GM12878 (cell line): ENCODE measurements at regions not wholly inside any gene's neighbourhood (a gene's known extent, or its start where the extent isn't known, plus 50 kb on each side); places are given as distances from the start of the nearest gene placed in this dataset.

Experiments used
- ATAC-seq: fragments of 200-7000 bp; cut with Tn5 transposase; 3 replicates; pipeline ENCODE4 v1.9.1; 2020; ENCODE audit warnings: mild to moderate bottlenecking, moderate library complexity
- BruUV-seq: library from RNA; stranded (reverse); fragments of 400-500 nt; replicated peaks from 2 replicates; lab custom pipeline; 2021; lab: Mats Ljungman, UMichigan
- CTCF ChIA-PET: fragments of 300-600 bp; sonication (Branson Sonifier 250); formaldehyde crosslinking; extraction: SDS; loops from one replicate; lab custom pipeline; 2021; ENCODE audit warnings: inconsistent platforms; lab: Yijun Ruan, JAX
- POLR2A ChIA-PET: fragments of 350-600 bp; formaldehyde crosslinking; extraction: SDS; loops from one replicate; lab custom pipeline; 2021; ENCODE audit warnings: inconsistent platforms; lab: Charles Lee
- RAD21 ChIA-PET: fragments of 300-600 bp; sonication (Branson Sonifier 250); formaldehyde crosslinking; loops from one replicate; lab custom pipeline; 2023; ENCODE audit warnings: antibody characterized with exemption; ENCODE audit not compliant: unreplicated experiment; lab: Charles Lee
- SMC1A ChIA-PET: fragments of 300-600 bp; sonication (Branson Sonifier 250); formaldehyde crosslinking; loops from one replicate; lab custom pipeline; 2023; ENCODE audit not compliant: unreplicated experiment, uncharacterized antibody; lab: Charles Lee
- DNase-seq: peaks from one replicate; pipeline ENCODE4 v3.0.0-alpha.2; 2011; ENCODE audit warnings: low read depth, low spot score
- FAIRE-seq: peaks from 3 replicates; lab custom pipeline; 2011; peaks lifted over from hg19 to GRCh38; lab: Jason Lieb, UNC
- H2AFZ ChIP-seq: 2 replicates; pipeline ENCODE4 v1.6.0; 2011; ENCODE audit warnings: low read depth, low read length, control low read depth; ENCODE audit not compliant: control insufficient read depth
- H3K27ac ChIP-seq: 2 replicates; pipeline ENCODE4 v1.5.1; 2011; ENCODE audit warnings: control low read depth; ENCODE audit not compliant: control insufficient read depth, insufficient read depth
- H3K27me3 ChIP-seq, 2 experiments: replicated peaks in 1 of 2; 2 replicates each; pipeline versions ENCODE4 v1.6.0 to v1.6.1; 2011; ENCODE audit warnings: low read length in 1 of 2; ENCODE audit not compliant: control insufficient read depth in 2 of 2, insufficient read depth in 2 of 2
- H3K36me3 ChIP-seq, 2 experiments: 2 replicates each; pipeline ENCODE4 v1.5.1; 2011; ENCODE audit warnings: low read length in 1 of 2; ENCODE audit not compliant: control insufficient read depth in 2 of 2, insufficient read depth in 2 of 2
- H3K4me1 ChIP-seq: 2 replicates; pipeline ENCODE4 v1.6.1; 2011; ENCODE audit warnings: mild to moderate bottlenecking, low read length, moderate library complexity, mixed read lengths; ENCODE audit not compliant: control insufficient read depth, insufficient read depth
- H3K4me2 ChIP-seq: 2 replicates; pipeline ENCODE4 v1.6.0; 2011; ENCODE audit warnings: control low read depth; ENCODE audit not compliant: control insufficient read depth, insufficient read depth
- H3K4me3 ChIP-seq: fragments of 200-600 bp; sonication (generic); 2 replicates; pipeline ENCODE4 v1.5.1; 2016
- H3K79me2 ChIP-seq: 2 replicates; pipeline ENCODE4 v1.6.0; 2011; ENCODE audit warnings: low read length; ENCODE audit not compliant: control insufficient read depth, insufficient read depth
- H3K9ac ChIP-seq: 2 replicates; pipeline ENCODE4 v1.8.0; 2011; ENCODE audit warnings: low read length, control low read depth, mixed read lengths; ENCODE audit not compliant: control insufficient read depth, insufficient read depth
- H3K9me3 ChIP-seq: replicated peaks from 3 replicates; pipeline ENCODE4 v1.5.1; 2011; ENCODE audit warnings: mild to moderate bottlenecking, low read length; ENCODE audit not compliant: control insufficient read depth, insufficient read depth
- H4K20me1 ChIP-seq: 2 replicates; pipeline ENCODE4 v1.6.0; 2011; ENCODE audit not compliant: control insufficient read depth, insufficient read depth
- BACH1 ChIP-seq: fragments of 450-650 bp; IDR thresholded peaks from 2 replicates; pipeline ENCODE4 v1.6.1; 2017; ENCODE audit warnings: mild to moderate bottlenecking, borderline replicate concordance
- BHLHE40 ChIP-seq, 2 experiments: fragments of 450-650 bp in 1 of 2; IDR thresholded peaks; 2 replicates each; pipeline ENCODE4 v1.6.1; 2011 to 2017; ENCODE audit warnings: low read depth in 2 of 2, borderline replicate concordance in 1 of 2, improper control_type of control experiment in 1 of 2, low read length in 1 of 2, mild to moderate bottlenecking in 1 of 2
- CHD4 ChIP-seq: fragments of 200-600 bp; sonication (generic); IDR thresholded peaks from 2 replicates; pipeline ENCODE4 v1.6.1; 2016; ENCODE audit warnings: mild to moderate bottlenecking
- EED ChIP-seq: sonication (generic); IDR thresholded peaks from 2 replicates; pipeline ENCODE4 v1.6.1; 2016; ENCODE audit warnings: antibody characterized with exemption, low read depth
- KDM1A ChIP-seq: fragments of 200-600 bp; sonication (generic); IDR thresholded peaks from 2 replicates; pipeline ENCODE4 v1.6.1; 2016; ENCODE audit warnings: borderline replicate concordance
- NFIC ChIP-seq: IDR thresholded peaks from 2 replicates; pipeline ENCODE4 v1.6.1; 2012; ENCODE audit warnings: low read depth, mild to moderate bottlenecking, inconsistent platforms, low read length, moderate library complexity
- RBBP5 ChIP-seq: fragments of 200-600 bp; sonication (generic); conservative IDR thresholded peaks from 2 replicates; pipeline ENCODE4 v1.6.1; 2016
- SP1 ChIP-seq: IDR thresholded peaks from one replicate; pipeline ENCODE4 v1.6.1; 2011; ENCODE audit warnings: low read depth, low read length
- SREBF2 ChIP-seq: IDR thresholded peaks from 2 replicates; pipeline ENCODE4 v1.6.1; 2012; ENCODE audit warnings: mild to moderate bottlenecking, low read length
- STAT3 ChIP-seq: IDR thresholded peaks from 2 replicates; pipeline ENCODE4 v1.6.1; 2011; ENCODE audit warnings: low read depth, low read length, improper control_type of control experiment
- ZNF217 ChIP-seq: fragments of 450-650 bp; IDR thresholded peaks from 2 replicates; pipeline ENCODE4 v1.6.1; 2017; ENCODE audit warnings: antibody characterized with exemption, mild to moderate bottlenecking
- WGBS: methylation state at CpG from one replicate; pipeline ENCODE4 v1.1.6; 2016; ENCODE audit warnings: low lambda C conversion rate; ENCODE audit not compliant: insufficient replicate concordance, insufficient coverage; ENCODE audit errors: missing lambda C conversion rate; 5-methylcytosine and 5-hydroxymethylcytosine counted together
- in situ Hi-C: fragments of 300-500 bp; cut with MboI; formaldehyde crosslinking; loops from 9 replicates; pipeline ENCODE4 v1.14.3; 2018; ENCODE audit warnings: mixed read lengths
- intact Hi-C: fragments of 100-400 bp; cut with micrococcal nuclease; formaldehyde crosslinking; loops from one replicate; pipeline ENCODE4 v1.14.2; 2022; ENCODE audit not compliant: unreplicated experiment
- TF ChIP-seq, protein P1 (sequence below): fragments of 450-650 bp; IDR thresholded peaks from 2 replicates; pipeline ENCODE4 v1.6.1; 2016; ENCODE audit warnings: mild to moderate bottlenecking, moderate library complexity, borderline replicate concordance
- TF ChIP-seq, protein P2 (sequence below): IDR thresholded peaks from 2 replicates; pipeline ENCODE4 v1.6.1; 2012; ENCODE audit warnings: low read depth, low read length, improper control_type of control experiment
- TF ChIP-seq, protein P3 (sequence below), 3 experiments: IDR thresholded peaks in 2 of 3; conservative IDR thresholded peaks in 1 of 3; 2 replicates each; pipeline ENCODE4 v1.5.1; 2011; ENCODE audit warnings: low read depth in 3 of 3, low read length in 3 of 3, mild to moderate bottlenecking in 3 of 3, control low read depth in 2 of 3, moderate library complexity in 2 of 3, inconsistent platforms in 1 of 3, mixed read lengths in 1 of 3; ENCODE audit not compliant: control insufficient read depth in 2 of 3, insufficient read depth in 1 of 3; ENCODE audit errors: extremely low read depth in 1 of 3

DNA sequence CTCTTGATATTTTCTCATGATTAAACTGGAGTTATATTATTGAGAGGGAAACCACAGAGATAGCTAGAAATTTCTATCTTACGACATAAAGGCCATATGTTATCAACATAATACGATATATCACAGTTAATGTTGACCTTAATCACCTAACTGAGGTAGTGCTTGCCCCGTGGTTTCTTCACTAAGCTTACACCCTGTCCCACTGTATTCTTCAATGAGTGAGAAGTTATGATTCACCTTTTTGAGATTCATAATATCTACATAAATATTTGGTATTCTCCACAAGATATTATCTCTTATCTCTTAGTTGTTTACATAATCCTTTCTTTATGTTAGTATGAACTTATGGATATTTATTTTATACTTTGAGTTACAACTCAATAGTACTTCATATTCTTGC is 1714.1 kb downstream of the BRINP3 start (continued):
- TF ChIP-seq NFIC = no peak
- TF ChIP-seq, protein P1, sequence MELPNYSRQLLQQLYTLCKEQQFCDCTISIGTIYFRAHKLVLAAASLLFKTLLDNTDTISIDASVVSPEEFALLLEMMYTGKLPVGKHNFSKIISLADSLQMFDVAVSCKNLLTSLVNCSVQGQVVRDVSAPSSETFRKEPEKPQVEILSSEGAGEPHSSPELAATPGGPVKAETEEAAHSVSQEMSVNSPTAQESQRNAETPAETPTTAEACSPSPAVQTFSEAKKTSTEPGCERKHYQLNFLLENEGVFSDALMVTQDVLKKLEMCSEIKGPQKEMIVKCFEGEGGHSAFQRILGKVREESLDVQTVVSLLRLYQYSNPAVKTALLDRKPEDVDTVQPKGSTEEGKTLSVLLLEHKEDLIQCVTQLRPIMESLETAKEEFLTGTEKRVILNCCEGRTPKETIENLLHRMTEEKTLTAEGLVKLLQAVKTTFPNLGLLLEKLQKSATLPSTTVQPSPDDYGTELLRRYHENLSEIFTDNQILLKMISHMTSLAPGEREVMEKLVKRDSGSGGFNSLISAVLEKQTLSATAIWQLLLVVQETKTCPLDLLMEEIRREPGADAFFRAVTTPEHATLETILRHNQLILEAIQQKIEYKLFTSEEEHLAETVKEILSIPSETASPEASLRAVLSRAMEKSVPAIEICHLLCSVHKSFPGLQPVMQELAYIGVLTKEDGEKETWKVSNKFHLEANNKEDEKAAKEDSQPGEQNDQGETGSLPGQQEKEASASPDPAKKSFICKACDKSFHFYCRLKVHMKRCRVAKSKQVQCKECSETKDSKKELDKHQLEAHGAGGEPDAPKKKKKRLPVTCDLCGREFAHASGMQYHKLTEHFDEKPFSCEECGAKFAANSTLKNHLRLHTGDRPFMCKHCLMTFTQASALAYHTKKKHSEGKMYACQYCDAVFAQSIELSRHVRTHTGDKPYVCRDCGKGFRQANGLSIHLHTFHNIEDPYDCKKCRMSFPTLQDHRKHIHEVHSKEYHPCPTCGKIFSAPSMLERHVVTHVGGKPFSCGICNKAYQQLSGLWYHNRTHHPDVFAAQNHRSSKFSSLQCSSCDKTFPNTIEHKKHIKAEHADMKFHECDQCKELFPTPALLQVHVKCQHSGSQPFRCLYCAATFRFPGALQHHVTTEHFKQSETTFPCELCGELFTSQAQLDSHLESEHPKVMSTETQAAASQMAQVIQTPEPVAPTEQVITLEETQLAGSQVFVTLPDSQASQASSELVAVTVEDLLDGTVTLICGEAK = no peak
- TF ChIP-seq, protein P2, sequence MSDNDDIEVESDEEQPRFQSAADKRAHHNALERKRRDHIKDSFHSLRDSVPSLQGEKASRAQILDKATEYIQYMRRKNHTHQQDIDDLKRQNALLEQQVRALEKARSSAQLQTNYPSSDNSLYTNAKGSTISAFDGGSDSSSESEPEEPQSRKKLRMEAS = no peak

DNA sequence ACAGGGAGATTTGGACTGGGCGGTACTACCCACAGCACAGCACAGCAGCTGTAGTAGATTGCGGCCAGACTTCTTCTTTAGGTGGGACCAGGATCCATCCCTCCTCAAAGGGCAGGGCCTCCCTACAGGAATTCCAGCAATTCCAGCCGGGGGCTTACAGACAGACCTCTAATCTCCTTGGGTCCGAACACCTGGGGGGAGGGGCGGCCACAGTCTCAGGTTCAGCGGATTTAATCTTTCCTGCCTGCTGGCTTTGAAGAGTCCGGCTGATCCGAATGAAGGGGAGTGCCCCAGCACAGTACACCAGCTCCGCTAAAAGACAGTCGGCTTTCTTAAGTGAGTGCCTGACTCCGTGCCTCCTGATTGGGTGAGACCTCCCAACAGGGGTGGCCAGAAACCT is 1708.5 kb downstream of the BRINP3 start:
- intact Hi-C loops (no loop called here), in situ Hi-C loops (no loop called here)
- DNase-seq = no peak
- TF ChIP-seq KDM1A (no peak), EED (no peak), SREBF2 (no peak), RBBP5 (no peak), CHD4 (no peak), BHLHE40 (IDR thresholded peaks at IDR 0.05; ENCODE audit: borderline replicate concordance in 1 of 2, low read depth in 2 of 2, low read length in 1 of 2) (no peak), ZNF217 (no peak), BACH1 (no peak), SP1 (no peak), STAT3 (no peak)
- TF ChIP-seq, protein P1 = no peak
- TF ChIP-seq, protein P3, sequence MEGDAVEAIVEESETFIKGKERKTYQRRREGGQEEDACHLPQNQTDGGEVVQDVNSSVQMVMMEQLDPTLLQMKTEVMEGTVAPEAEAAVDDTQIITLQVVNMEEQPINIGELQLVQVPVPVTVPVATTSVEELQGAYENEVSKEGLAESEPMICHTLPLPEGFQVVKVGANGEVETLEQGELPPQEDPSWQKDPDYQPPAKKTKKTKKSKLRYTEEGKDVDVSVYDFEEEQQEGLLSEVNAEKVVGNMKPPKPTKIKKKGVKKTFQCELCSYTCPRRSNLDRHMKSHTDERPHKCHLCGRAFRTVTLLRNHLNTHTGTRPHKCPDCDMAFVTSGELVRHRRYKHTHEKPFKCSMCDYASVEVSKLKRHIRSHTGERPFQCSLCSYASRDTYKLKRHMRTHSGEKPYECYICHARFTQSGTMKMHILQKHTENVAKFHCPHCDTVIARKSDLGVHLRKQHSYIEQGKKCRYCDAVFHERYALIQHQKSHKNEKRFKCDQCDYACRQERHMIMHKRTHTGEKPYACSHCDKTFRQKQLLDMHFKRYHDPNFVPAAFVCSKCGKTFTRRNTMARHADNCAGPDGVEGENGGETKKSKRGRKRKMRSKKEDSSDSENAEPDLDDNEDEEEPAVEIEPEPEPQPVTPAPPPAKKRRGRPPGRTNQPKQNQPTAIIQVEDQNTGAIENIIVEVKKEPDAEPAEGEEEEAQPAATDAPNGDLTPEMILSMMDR (IDR thresholded peaks at IDR 0.05 in 2 of 3, conservative IDR thresholded peaks at IDR 0.05 in 1 of 3; ENCODE audit: control insufficient read depth in 2 of 3, extremely low read depth in 1 of 3, insufficient read depth in 1 of 3, low read depth in 3 of 3, low read length in 3 of 3) = no peak

More for the DNA sequence above, 1708.5 kb downstream of the BRINP3 start:
- Histone ChIP-seq H3K36me3 (no peaks in the 10 kb centered on the region), H4K20me1 (no peaks in the 10 kb centered on the region), H3K4me1 (no peaks in the 10 kb centered on the region), H3K9me3 (no peaks in the 10 kb centered on the region), H3K9ac (no peak overlapping the region), H2AFZ (no peak overlapping the region), H3K4me3 (no peak overlapping the region), H3K4me2 (no peak overlapping the region), H3K27ac (no peak overlapping the region), H3K27me3 (no peaks in the 10 kb centered on the region), H3K79me2 (no peaks in the 10 kb centered on the region)
- 51% methylated on average over 11 of the region's 11 CpGs for WGBS
- ChIA-PET RAD21 (no interaction called here), CTCF (no interaction called here), POLR2A (no interaction called here), SMC1A (no interaction called here)
- ATAC-seq (no peak), FAIRE-seq (no peak)
- BruUV-seq = no TSS peak
